ENCODE measurements at regions not wholly inside any gene's neighbourhood (a gene's known extent, or its start where the extent isn't known, plus 50 kb on each side); places are given as distances from the start of the nearest gene placed in this dataset.
A peak's percentile ranks its signal among the peaks of the same experiment; 100 is the strongest.

- Histone ChIP-seq H3K4ac (ENCODE audit: low read depth, low read length) (peak overlapping the region; percentile 15; the same call in 1 of the 2 replicates), H4K20me1 (ENCODE audit: insufficient read depth, low read length) (no peaks in the 10 kb centered on the region), H3K9me3 (ENCODE audit: control insufficient read depth, insufficient read depth, low read length) (no peaks in the 10 kb centered on the region; the same call in 1 of the 2 replicates), H2BK5ac (ENCODE audit: low read depth, low read length, poor library complexity, severe bottlenecking) (no peak overlapping the region), H3K4me2 (ENCODE audit: low read depth, low read length) (no peak overlapping the region), H4K8ac (ENCODE audit: low read depth in 2 of 2, low read length in 2 of 2) (no peak overlapping the region), H2AFZ (replicated peaks; ENCODE audit: low read length, poor library complexity) (no peak overlapping the region), H3K9me1 (ENCODE audit: insufficient read depth, low read length) (peaks cover 24% of the 10 kb centered on the region), H3K36me3 (ENCODE audit: control insufficient read depth, insufficient read depth, low read length) (no peaks in the 10 kb centered on the region), H3K56ac (ENCODE audit: extremely low read depth, insufficient read depth, low read length) (no peak overlapping the region), H3K18ac (ENCODE audit: low read depth, low read length) (no peak overlapping the region), H2BK20ac (ENCODE audit: low read depth, low read length) (no peak overlapping the region), H2AK5ac (ENCODE audit: low read depth, low read length) (peak overlapping the region; percentile 28), H3K27me3 (ENCODE audit: control insufficient read depth, insufficient read depth, low read length) (no peaks in the 10 kb centered on the region), H4K91ac (ENCODE audit: insufficient read depth, low read depth, low read length) (no peak overlapping the region), H2BK120ac (ENCODE audit: low read depth, low read length) (no peak overlapping the region), H3K4me3 (ENCODE audit: insufficient read depth, low read depth, low read length) (no peak overlapping the region), H2BK15ac (ENCODE audit: low read depth, low read length) (0 out of 3 replicates have a peak overlapping the region, but pooled peaks have one; percentile 34), H2AK9ac (replicated peaks; ENCODE audit: low read depth, low read length, poor library complexity) (no peak overlapping the region), H3K9ac (ENCODE audit: low read depth, low read length) (no peak overlapping the region), H3K4me1 (ENCODE audit: control insufficient read depth, insufficient read depth, low read length) (peaks cover 17% of the 10 kb centered on the region), H3K14ac (replicated peaks; ENCODE audit: low read depth, low read length) (no peak overlapping the region), H3K27ac (ENCODE audit: insufficient read depth, low read length) (no peak overlapping the region), H3K79me1 (ENCODE audit: low read depth in 1 of 2, low read length in 2 of 2) (0 out of 4 replicates have a peak, but pooled peaks cover 0 to 3% of the 10 kb centered on the region in 2 experiments), H3K23ac (ENCODE audit: low read depth, low read length) (no peak overlapping the region), H4K5ac (ENCODE audit: low read depth, low read length) (no peak overlapping the region)
- POLR2A ChIA-PET (ENCODE audit: unreplicated experiment) = no interaction called here
- DNase-seq = no peak
- no peak for ATAC-seq (ENCODE audit: low read depth)
- BruUV-seq (replicated peaks) = no TSS peak
- WGBS, 2 experiments (ENCODE audit: extremely low coverage in 2 of 2, insufficient read length in 1 of 2) = 67% methylated on average over 2 of the region's 8 CpGs; no CpG with 5 or more reads in 1 of the 2 experiments
- CTCF ChIA-PET = no interaction called here
- in situ Hi-C loops (cut with MboI; ENCODE audit: low sequenced_read_pairs) = no loop called here
- dilution Hi-C loops (cut with HindIII; ENCODE audit: low sequenced_read_pairs, unreplicated experiment) = no loop called here
- TF ChIP-seq RFX5 (IDR thresholded peaks at IDR 0.05; ENCODE audit: low read depth, low read length) = no peak
- TF ChIP-seq MAFK (IDR thresholded peaks at IDR 0.05; ENCODE audit: low read depth, low read length) = no peak
- TF ChIP-seq MAZ (IDR thresholded peaks at IDR 0.05; ENCODE audit: borderline replicate concordance, low read depth, low read length) = no peak
- TF ChIP-seq ELK1 (IDR thresholded peaks at IDR 0.05; ENCODE audit: borderline replicate concordance, low read depth, low read length) = no peak
- no peak for TF ChIP-seq SMC3 (IDR thresholded peaks at IDR 0.05; ENCODE audit: low read depth, low read length)
- TF ChIP-seq RCOR1 (IDR thresholded peaks at IDR 0.05; ENCODE audit: insufficient replicate concordance, low read length) = no peak
- TF ChIP-seq MXI1 (IDR thresholded peaks at IDR 0.05; ENCODE audit: borderline replicate concordance, low read depth, low read length) = no peak
- no peak for TF ChIP-seq CTCF (conservative IDR thresholded peaks at IDR 0.05; ENCODE audit: low read depth, low read length)
- TF ChIP-seq NFE2L2 (IDR thresholded peaks at IDR 0.05; ENCODE audit: low read depth, low read length) = no peak
- no peak for TF ChIP-seq CEBPB (IDR thresholded peaks at IDR 0.05; ENCODE audit: low read depth, low read length)
- no peak for TF ChIP-seq POLR2A (IDR thresholded peaks at IDR 0.05; ENCODE audit: low read depth, low read length)
- no peak for TF ChIP-seq BHLHE40 (IDR thresholded peaks at IDR 0.05; ENCODE audit: low read depth, low read length)
- no peak for TF ChIP-seq RAD21 (IDR thresholded peaks at IDR 0.05; ENCODE audit: low read length)
- TF ChIP-seq CHD1 (IDR thresholded peaks at IDR 0.05; ENCODE audit: low read depth, low read length) = no peak
- intact Hi-C loops (cut with micrococcal nuclease) = no loop called here
Observed at GRCh38 chr10:3480281-3480989, 304.6 kb downstream of the KLF6 start.
